SK-N-SH (cell line): ENCODE measurements at regions not wholly inside any gene's neighbourhood (a gene's known extent, or its start where the extent isn't known, plus 50 kb on each side); places are given as distances from the start of the nearest gene placed in this dataset.

ENCODE experiments used
- CTCF ChIA-PET: fragments of 300-600, 350-600 bp; formaldehyde crosslinking; extraction: SDS; loops from one replicate; lab custom pipeline; 2021; lab: Yijun Ruan, JAX
- POLR2A ChIA-PET: fragments of 350-600 bp; sonication (Branson Sonifier 250); formaldehyde crosslinking; extraction: SDS; loops from one replicate; lab custom pipeline; 2020; ENCODE audit warnings: antibody characterized with exemption, inconsistent platforms; lab: Yijun Ruan, JAX
- DNase-seq: peaks from one replicate; pipeline ENCODE4 v3.0.0; 2012
- H2AFZ ChIP-seq: fragments of 200-600 bp; sonication (generic); 2 replicates; pipeline ENCODE4 v1.8.1; 2016; ENCODE audit warnings: antibody characterized with exemption, mild to moderate bottlenecking, low read depth
- H3F3A ChIP-seq: fragments of 200-600 bp; sonication (generic); replicated peaks from 2 replicates; pipeline ENCODE3; 2016; ENCODE audit warnings: antibody characterized with exemption, mild to moderate bottlenecking; ENCODE audit not compliant: insufficient read depth
- H3K27ac ChIP-seq, 2 experiments: fragments of 200-500 bp in 1 of 2; fragments of 200-600 bp in 1 of 2; sonication (Bioruptor generic) in 1 of 2; sonication (generic), shearing (Covaris generic) in 1 of 2; 2 replicates each; pipeline versions ENCODE4 v1.5.1 to v1.6.1; 2014 to 2016; ENCODE audit warnings: low read depth in 2 of 2, inconsistent platforms in 1 of 2, low read length in 1 of 2, mild to moderate bottlenecking in 1 of 2, mixed read lengths in 1 of 2
- H3K27me3 ChIP-seq: fragments of 200-600 bp; sonication (generic), shearing (Covaris generic); 2 replicates; pipeline ENCODE4 v1.6.1; 2016; ENCODE audit warnings: mixed run types; ENCODE audit not compliant: insufficient read depth
- H3K36me3 ChIP-seq, 2 experiments: fragments of 200-500 bp in 1 of 2; fragments of 200-600 bp in 1 of 2; sonication (Bioruptor generic) in 1 of 2; sonication (generic) in 1 of 2; replicated peaks in 1 of 2; 2 replicates each; pipeline versions ENCODE3 to v1.5.1; 2014 to 2016; ENCODE audit warnings: low read length in 1 of 2, mild to moderate bottlenecking in 1 of 2; ENCODE audit not compliant: insufficient read depth in 2 of 2, control insufficient read depth in 1 of 2
- H3K4me1 ChIP-seq, 2 experiments: fragments of 200-500 bp in 1 of 2; fragments of 200-600 bp in 1 of 2; sonication (Bioruptor generic) in 1 of 2; sonication (generic), shearing (Covaris generic) in 1 of 2; 2 replicates each; pipeline versions ENCODE4 v1.5.1 to v1.6.1; 2014 to 2016; ENCODE audit warnings: low read depth in 1 of 2, low read length in 1 of 2, mixed run types in 1 of 2; ENCODE audit not compliant: insufficient read depth in 2 of 2, control insufficient read depth in 1 of 2
- H3K4me2 ChIP-seq: fragments of 200-600 bp; sonication (generic), shearing (Covaris generic); 2 replicates; pipeline ENCODE4 v1.6.1; 2017; ENCODE audit warnings: mixed run types
- H3K4me3 ChIP-seq, 2 experiments: fragments of 200-500 bp in 1 of 2; fragments of 200-600 bp in 1 of 2; sonication (Bioruptor generic) in 1 of 2; sonication (generic), shearing (Covaris generic) in 1 of 2; 2 replicates each; pipeline versions ENCODE4 v1.5.1 to v1.8.1; 2014 to 2016; ENCODE audit warnings: low read depth in 2 of 2, inconsistent platforms in 1 of 2, low read length in 1 of 2, mild to moderate bottlenecking in 1 of 2, mixed read lengths in 1 of 2, moderate library complexity in 1 of 2
- H3K79me2 ChIP-seq: fragments of 200-600 bp; sonication (generic); 2 replicates; pipeline ENCODE4 v1.8.1; 2017; ENCODE audit warnings: mild to moderate bottlenecking; ENCODE audit not compliant: insufficient read depth
- H3K9ac ChIP-seq: fragments of 200-600 bp; sonication (generic); 2 replicates; pipeline ENCODE4 v1.6.1; 2017; ENCODE audit warnings: mixed run types
- H3K9me2 ChIP-seq: fragments of 200-600 bp; sonication (generic); 2 replicates; pipeline ENCODE4 v1.6.1; 2017; ENCODE audit warnings: mixed run types
- H3K9me3 ChIP-seq: fragments of 200-600 bp; sonication (generic); 2 replicates; pipeline ENCODE4 v1.6.1; 2017; ENCODE audit warnings: mixed run types, mild to moderate bottlenecking, moderate library complexity
- H4K20me1 ChIP-seq: fragments of 200-600 bp; sonication (generic); 2 replicates; pipeline ENCODE4 v1.6.1; 2017; ENCODE audit warnings: mild to moderate bottlenecking, mixed run types; ENCODE audit not compliant: insufficient read depth
- EZH2phosphoT487 ChIP-seq: fragments of 200-600 bp; sonication (generic); IDR thresholded peaks from 2 replicates; pipeline ENCODE4 v1.6.1; 2017; ENCODE audit warnings: low read depth, mixed run types, mild to moderate bottlenecking, antibody characterized with exemption, moderate library complexity, borderline replicate concordance
- FOSL2 ChIP-seq: IDR thresholded peaks from 2 replicates; pipeline ENCODE4 v1.4.0; 2012; ENCODE audit warnings: low read depth, mild to moderate bottlenecking, moderate library complexity, borderline replicate concordance
- FOXJ3 ChIP-seq: sonication (generic); formaldehyde crosslinking; IDR thresholded peaks from 2 replicates; pipeline ENCODE4 v1.5.1; 2020; ENCODE audit warnings: mild to moderate bottlenecking, missing genetic modification reagents
- GATA2 ChIP-seq: sonication (generic); formaldehyde crosslinking; IDR thresholded peaks from 2 replicates; pipeline ENCODE4 v1.5.0; 2020; ENCODE audit warnings: mild to moderate bottlenecking, missing genetic modification reagents
- MEF2A ChIP-seq: IDR thresholded peaks from 2 replicates; pipeline ENCODE4 v1.4.0; 2012; ENCODE audit warnings: low read depth, borderline replicate concordance
- NFIC ChIP-seq: IDR thresholded peaks from 2 replicates; pipeline ENCODE4 v1.4.0; 2012; ENCODE audit warnings: borderline replicate concordance
- PBX3 ChIP-seq: IDR thresholded peaks from 2 replicates; pipeline ENCODE4; 2012
- RAD21 ChIP-seq: IDR thresholded peaks from 2 replicates; pipeline ENCODE4 v1.6.1; 2012; ENCODE audit warnings: mild to moderate bottlenecking, low read length
- RCOR1 ChIP-seq: fragments of 150-350 bp; IDR thresholded peaks from 2 replicates; pipeline ENCODE4 v1.6.1; 2017; ENCODE audit warnings: antibody characterized with exemption, low read length
- TAF1 ChIP-seq: IDR thresholded peaks from 2 replicates; pipeline ENCODE4 v1.6.1; 2012; ENCODE audit warnings: low read depth, mild to moderate bottlenecking, low read length, moderate library complexity, borderline replicate concordance
- TCF12 ChIP-seq: IDR thresholded peaks from 2 replicates; pipeline ENCODE4 v1.4.0; 2012
- TEAD4 ChIP-seq: IDR thresholded peaks from 2 replicates; pipeline ENCODE4 v1.4.0; 2012; ENCODE audit warnings: mild to moderate bottlenecking, borderline replicate concordance; ENCODE audit not compliant: insufficient read depth
- YY1 ChIP-seq: IDR thresholded peaks from 2 replicates; pipeline ENCODE4 v1.4.0; 2012; ENCODE audit warnings: low read depth, mild to moderate bottlenecking
- WGBS: methylation state at CpG from one replicate; pipeline ENCODE4 v1.1.6; 2017; ENCODE audit warnings: low lambda C conversion rate; 5-methylcytosine and 5-hydroxymethylcytosine counted together
- TF ChIP-seq, protein P1 (sequence below): IDR thresholded peaks from 2 replicates; pipeline ENCODE4 v1.4.0; 2012; ENCODE audit warnings: low read depth, borderline replicate concordance
- TF ChIP-seq, protein P2 (sequence below): IDR thresholded peaks from 2 replicates; pipeline ENCODE4 v1.6.1; 2012; ENCODE audit warnings: mild to moderate bottlenecking, low read depth, low read length, moderate library complexity

- ChIA-PET POLR2A (no interaction called here), CTCF (no interaction called here)
- no peaks in the 10 kb centered on the region for H3K36me3 ChIP-seq
- H3K9me2 ChIP-seq: no peaks in the 10 kb centered on the region
- 0% methylated on average over 4 of the region's 4 CpGs for WGBS
- H3K4me1 ChIP-seq: no peaks in the 10 kb centered on the region
- H3K79me2 ChIP-seq: no peaks in the 10 kb centered on the region
- DNase-seq: no peak
- H3K27ac ChIP-seq: no peak overlapping the region
- H3K9ac ChIP-seq: no peak overlapping the region
- no peak overlapping the region; the same call in 1 of the 2 replicates for H2AFZ ChIP-seq
- TF ChIP-seq EZH2phosphoT487: no peak
- peak; percentile 63; the same call in 1 of the 2 replicates for TF ChIP-seq YY1
- no peak for TF ChIP-seq FOXJ3 (CRISPR knock-in tag)
- TF ChIP-seq NFIC: no peak
- no peak overlapping the region for H3K4me3 ChIP-seq
- no peaks in the 10 kb centered on the region for H3K27me3 ChIP-seq
- no peak overlapping the region for H3K4me2 ChIP-seq
- H3K9me3 ChIP-seq: no peaks in the 10 kb centered on the region
- H3F3A ChIP-seq: no peaks in the 10 kb centered on the region
- H4K20me1 ChIP-seq: no peaks in the 10 kb centered on the region
Measured at GRCh38 chr12:114257687-114258086, 148.3 kb downstream of the TBX5 start.

DNA sequence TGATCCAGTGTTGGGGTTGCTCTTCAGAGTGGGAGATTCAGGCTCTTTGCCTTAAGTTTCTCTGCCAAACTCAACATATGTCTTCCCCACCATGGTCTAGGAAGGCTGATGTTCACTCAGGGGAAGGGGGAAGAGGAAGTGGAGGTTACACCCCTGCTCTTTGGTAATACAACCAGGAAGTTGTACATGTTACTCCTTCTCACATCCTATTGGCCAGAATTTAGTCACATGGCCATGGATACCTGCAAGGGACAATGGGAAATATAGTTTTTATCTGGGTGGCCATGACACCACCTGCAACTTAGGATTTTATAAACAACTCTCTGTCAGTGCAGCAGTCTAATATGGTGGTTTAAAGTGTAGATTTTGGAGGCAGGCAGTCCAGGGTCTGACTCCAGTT, 150.9 kb downstream of the TBX5 start:
- ChIA-PET CTCF (no interaction called here), POLR2A (no interaction called here)
- H4K20me1 ChIP-seq: no peaks in the 10 kb centered on the region
- H3K4me3 ChIP-seq: no peak overlapping the region
- no peak overlapping the region for H3K27ac ChIP-seq
- H3K9ac ChIP-seq: no peak overlapping the region
- H2AFZ ChIP-seq: no peak overlapping the region
- TF ChIP-seq MEF2A: no peak
- TF ChIP-seq, protein P1, sequence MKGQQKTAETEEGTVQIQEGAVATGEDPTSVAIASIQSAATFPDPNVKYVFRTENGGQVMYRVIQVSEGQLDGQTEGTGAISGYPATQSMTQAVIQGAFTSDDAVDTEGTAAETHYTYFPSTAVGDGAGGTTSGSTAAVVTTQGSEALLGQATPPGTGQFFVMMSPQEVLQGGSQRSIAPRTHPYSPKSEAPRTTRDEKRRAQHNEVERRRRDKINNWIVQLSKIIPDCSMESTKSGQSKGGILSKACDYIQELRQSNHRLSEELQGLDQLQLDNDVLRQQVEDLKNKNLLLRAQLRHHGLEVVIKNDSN: peak; percentile 54; the same call in 1 of the 2 replicates
- no peak for TF ChIP-seq GATA2 (CRISPR knock-in tag)
- no peak for TF ChIP-seq PBX3
- TF ChIP-seq, all 33 proteins: peak for 1
- no peaks in the 10 kb centered on the region for H3K9me3 ChIP-seq
- no peak overlapping the region for H3K4me2 ChIP-seq
- no peaks in the 10 kb centered on the region for H3K9me2 ChIP-seq
- DNase-seq: no peak
- no peaks in the 10 kb centered on the region for H3K27me3 ChIP-seq
- H3F3A ChIP-seq: no peaks in the 10 kb centered on the region
- no peaks in the 10 kb centered on the region for H3K4me1 ChIP-seq
- H3K36me3 ChIP-seq: no peaks in the 10 kb centered on the region
- H3K79me2 ChIP-seq: no peaks in the 10 kb centered on the region

GRCh38 chr12:114253976-114254778, 151.8 kb downstream of the TBX5 start:
- Histone ChIP-seq H3K9me3 (no peaks in the 10 kb centered on the region), H3K9me2 (no peaks in the 10 kb centered on the region), H3K4me3 (no peak overlapping the region), H3K36me3 (no peaks in the 10 kb centered on the region), H3K9ac (no peak overlapping the region), H3K27ac (no peak overlapping the region), H4K20me1 (no peaks in the 10 kb centered on the region), H3K4me2 (no peak overlapping the region), H3K4me1 (no peaks in the 10 kb centered on the region), H3K27me3 (no peaks in the 10 kb centered on the region), H2AFZ (no peak overlapping the region), H3K79me2 (no peaks in the 10 kb centered on the region), H3F3A (no peaks in the 10 kb centered on the region)
- TF ChIP-seq RAD21 (no peak), TAF1 (no peak), TCF12 (no peak), TEAD4 (no peak), FOSL2 (no peak), RCOR1 (no peak)
- TF ChIP-seq, protein P2, sequence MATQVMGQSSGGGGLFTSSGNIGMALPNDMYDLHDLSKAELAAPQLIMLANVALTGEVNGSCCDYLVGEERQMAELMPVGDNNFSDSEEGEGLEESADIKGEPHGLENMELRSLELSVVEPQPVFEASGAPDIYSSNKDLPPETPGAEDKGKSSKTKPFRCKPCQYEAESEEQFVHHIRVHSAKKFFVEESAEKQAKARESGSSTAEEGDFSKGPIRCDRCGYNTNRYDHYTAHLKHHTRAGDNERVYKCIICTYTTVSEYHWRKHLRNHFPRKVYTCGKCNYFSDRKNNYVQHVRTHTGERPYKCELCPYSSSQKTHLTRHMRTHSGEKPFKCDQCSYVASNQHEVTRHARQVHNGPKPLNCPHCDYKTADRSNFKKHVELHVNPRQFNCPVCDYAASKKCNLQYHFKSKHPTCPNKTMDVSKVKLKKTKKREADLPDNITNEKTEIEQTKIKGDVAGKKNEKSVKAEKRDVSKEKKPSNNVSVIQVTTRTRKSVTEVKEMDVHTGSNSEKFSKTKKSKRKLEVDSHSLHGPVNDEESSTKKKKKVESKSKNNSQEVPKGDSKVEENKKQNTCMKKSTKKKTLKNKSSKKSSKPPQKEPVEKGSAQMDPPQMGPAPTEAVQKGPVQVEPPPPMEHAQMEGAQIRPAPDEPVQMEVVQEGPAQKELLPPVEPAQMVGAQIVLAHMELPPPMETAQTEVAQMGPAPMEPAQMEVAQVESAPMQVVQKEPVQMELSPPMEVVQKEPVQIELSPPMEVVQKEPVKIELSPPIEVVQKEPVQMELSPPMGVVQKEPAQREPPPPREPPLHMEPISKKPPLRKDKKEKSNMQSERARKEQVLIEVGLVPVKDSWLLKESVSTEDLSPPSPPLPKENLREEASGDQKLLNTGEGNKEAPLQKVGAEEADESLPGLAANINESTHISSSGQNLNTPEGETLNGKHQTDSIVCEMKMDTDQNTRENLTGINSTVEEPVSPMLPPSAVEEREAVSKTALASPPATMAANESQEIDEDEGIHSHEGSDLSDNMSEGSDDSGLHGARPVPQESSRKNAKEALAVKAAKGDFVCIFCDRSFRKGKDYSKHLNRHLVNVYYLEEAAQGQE: no peak
- 31% methylated on average over 4 of the region's 4 CpGs for WGBS
- DNase-seq: no peak
- ChIA-PET POLR2A (no interaction called here), CTCF (no interaction called here)
